CD4-positive, alpha-beta T cell treated with Interleukin-17A for 1 hour (primary cell): ENCODE measurements at regions not wholly inside any gene's neighbourhood (a gene's known extent, or its start where the extent isn't known, plus 50 kb on each side); places are given as distances from the start of the nearest gene placed in this dataset.

Experiments used
- DNase-seq: peaks from one replicate; pipeline ENCODE4 v3.0.0-alpha.2; 2020

GRCh38 chr2:134189009-134189720, 64.7 kb upstream of the MGAT5 start:
- DNase-seq: no peak

DNA sequence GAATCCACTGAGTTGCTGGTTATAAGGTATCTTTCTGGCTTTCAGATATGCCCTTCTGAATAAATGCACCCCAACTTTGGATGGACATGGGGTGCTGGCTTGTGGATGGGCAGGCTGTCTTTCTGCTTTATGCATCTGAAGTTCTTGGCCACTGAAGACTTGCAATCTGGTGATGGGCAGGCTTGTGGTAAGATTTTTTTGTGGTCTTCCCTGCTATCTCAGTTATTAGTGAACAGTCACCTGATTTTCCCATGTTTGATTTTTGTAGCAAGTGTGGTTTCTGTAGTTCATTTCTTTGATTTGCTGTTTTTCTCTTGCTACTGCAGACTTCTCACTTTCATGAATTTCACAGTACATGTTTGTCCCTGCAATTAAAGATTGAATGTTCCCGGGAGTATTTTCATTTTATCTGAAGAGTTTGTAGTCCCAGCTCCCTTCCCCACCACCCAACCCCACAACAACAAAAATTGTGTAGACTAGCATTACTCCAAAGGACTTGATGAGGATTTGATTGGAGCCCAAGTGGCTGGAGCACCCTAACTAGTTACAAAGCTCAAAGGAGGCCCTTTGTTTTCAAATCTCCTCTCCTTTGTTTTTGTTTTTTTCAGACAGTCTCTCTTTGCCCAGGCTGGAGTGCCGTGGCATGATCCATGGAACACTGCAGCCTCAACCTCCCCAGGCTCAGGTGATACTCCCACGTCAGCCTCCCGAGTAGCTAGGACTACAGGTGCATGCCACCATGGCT, 63.6 kb upstream of the MGAT5 start:
- DNase-seq: no peak

DNA sequence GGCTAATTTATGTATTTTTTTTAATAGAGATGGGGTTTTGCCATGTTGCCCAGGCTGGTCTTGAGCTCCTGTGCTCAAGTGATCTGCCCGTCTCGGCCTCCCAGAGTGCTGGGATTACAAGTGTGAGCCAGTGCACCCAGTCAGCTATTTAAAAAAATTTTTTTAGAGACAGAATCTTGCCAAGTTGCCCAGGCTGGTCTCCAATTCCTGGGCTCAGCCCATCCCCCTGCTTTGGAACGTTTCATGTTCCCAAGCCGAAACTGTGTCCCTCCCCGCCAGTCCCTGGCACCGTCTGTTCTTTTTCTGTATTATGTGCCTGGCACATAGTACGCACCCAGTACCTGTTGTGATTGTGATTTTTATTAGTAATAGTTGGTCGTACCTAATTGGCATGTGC, 63.1 kb upstream of the MGAT5 start:
- no peak for DNase-seq

- no peak for DNase-seq
Observed at GRCh38 chr2:134191835-134192234, 62.0 kb upstream of the MGAT5 start.

DNA sequence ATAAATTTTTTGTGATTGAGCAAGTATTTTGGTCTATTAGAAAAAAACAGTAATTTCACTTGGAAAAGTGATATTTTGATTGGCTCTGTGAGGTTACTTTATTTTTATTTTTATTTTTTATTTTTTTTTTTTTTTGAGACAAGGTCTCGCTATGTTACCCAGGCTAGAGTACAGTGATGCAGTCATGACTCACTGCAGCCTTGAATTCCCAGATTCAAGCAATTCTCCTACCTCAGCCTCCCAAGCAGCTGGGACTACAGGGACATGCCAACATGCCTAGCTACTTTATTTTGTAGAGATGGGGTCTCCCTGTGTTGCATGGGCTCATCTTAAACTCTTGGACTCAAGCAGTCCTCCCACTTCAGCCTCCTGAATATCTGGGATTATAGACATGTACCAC, 60.9 kb upstream of the MGAT5 start:
- no peak for DNase-seq

GRCh38 chr2:134194519-134194918, 59.4 kb upstream of the MGAT5 start:
- no peak for DNase-seq

DNA sequence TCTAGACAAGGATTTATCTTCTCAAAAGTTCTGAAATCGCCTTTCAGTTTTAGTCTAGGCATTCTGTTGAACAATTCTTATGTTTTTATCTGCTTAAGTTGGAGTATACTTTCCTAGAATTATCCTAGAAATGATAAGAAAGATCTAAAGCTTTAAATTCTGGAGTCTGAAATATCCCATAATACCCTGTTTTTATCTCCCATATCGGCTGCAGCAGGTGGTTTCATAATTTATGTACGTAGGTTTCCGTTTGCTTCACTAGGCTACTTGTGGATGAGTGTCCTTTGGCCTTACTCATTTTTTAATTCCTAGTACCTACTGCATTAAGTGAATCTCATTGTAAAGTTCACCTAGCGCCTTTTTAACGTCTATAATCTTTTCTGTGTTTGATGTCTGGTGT, 58.5 kb upstream of the MGAT5 start:
- no peak for DNase-seq

DNA sequence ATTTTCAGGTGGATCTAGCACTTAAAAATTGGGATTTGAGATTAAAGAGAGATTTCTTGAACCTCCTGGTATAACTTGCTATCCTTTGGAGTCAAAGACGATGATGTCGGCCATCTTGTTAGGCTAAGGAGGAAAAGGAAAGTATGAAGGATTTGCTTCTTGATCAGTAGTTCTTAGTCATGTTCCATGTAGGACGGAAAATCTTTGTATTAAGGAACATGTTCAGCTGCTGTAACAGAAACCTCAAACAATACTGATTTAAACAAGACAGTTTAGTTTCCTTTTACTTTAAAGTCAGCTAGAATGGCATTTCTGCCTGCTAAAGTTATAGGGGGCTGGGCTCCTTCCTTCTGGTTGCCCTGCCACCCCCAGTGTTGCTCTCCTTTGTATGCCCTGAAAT, 56.4 kb upstream of the MGAT5 start:
- DNase-seq: no peak

- no peak for DNase-seq
Observed at GRCh38 chr2:134198006-134198634, 55.8 kb upstream of the MGAT5 start.

DNA sequence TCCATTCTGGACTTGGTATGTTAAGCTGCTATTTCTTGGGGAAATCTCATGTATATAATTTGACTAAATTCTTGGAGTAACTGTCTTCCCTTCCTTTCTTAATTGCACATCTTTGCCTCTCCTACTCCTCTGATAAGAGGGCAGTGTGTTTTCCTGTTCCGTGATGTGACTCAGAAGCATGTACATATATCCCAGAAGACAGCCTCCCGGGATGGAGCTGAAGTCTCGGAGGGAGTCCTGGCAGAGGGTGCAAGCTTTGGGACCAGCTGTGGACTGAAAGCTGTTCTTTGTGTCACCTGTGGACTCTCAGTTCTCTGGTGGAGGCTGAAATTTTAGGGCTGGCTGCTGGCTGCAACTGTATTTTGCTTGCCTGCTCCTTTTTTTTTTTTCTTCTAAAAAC, 54.7 kb upstream of the MGAT5 start:
- no peak for DNase-seq

DNA sequence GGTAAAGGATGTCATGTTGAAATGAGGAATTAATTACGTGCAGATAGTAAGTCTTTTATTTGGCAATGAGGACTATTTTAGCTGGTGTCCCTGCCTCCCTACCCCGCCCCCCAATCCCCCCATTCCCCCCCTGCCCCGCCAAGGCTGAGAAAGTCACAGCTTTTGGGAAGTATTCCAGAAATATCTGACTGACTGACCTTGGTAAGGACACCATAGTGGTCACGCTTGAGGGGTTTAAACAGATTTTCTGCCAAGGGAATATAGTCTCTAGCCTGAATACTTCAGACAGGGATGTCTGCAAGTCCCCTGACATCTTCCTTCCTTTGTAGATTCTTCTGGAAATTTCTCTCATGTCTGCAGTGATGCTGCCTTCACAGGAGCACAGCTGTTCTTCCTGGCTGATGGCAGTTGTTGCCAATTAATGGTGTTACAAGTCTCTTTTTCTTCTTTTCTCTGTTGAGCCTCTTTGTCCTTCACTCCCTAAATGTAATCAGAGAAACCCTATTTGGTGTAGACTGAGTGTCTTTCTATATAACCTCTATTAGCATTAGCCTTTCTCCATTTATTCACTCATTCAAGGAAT, 53.7 kb upstream of the MGAT5 start:
- DNase-seq: no peak

DNA sequence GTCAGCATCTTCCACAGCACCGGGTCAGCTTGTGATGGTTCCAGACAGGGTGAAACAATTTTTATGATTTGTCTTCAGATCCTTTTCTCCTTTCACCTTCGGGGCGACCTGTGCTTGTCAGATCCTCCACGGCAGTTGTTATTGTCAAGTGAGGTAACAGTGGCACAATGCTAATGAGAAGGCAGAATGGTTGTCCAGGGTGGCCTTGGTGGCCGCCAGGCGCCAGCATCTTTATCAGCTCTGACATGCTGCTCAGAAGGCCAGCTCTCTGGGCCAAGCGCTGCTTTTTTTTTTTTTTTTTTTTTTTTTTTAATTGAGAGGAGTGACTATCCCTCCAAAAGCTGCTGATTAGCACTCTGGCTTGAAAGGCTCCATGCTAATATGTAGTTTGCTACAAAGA, 52.3 kb upstream of the MGAT5 start:
- no peak for DNase-seq

DNA sequence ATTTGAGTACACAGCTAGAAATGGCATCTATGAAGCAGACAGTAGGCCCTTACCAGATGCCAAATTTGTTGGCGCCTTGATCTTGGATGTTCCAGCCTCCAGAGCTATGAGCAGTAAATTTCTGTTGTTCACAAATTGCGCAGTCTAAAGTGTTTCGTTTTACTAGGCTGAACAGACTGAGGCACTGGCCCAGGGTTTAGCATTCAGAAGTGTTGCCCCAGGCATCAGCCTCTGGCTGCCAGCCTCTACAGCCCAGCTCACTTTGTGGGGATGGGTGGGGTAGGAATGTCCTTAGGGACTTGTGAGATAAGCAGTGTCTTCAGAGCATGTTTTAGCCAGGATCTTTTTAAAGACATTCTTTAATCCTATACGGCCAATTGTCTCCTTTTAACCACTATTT, 51.5 kb upstream of the MGAT5 start:
- no peak for DNase-seq

- DNase-seq: no peak
Observed at GRCh38 chr2:134203175-134203574, 50.7 kb upstream of the MGAT5 start.
